Sigmoid colon (tissue), 6 donors: ENCODE measurements at regions not wholly inside any gene's neighbourhood (a gene's known extent, or its start where the extent isn't known, plus 50 kb on each side); places are given as distances from the start of the nearest gene placed in this dataset.

Experiments used
- DNase-seq: peaks from one replicate; pipeline ENCODE4 v3.0.0-alpha.2; 2019
- H3K27ac ChIP-seq, 4 donors: fragments of 200-600 bp; sonication (generic); one replicate each; pipeline ENCODE4 v1.5.1; 2016 to 2019; ENCODE audit warnings: mild to moderate bottlenecking in 1 of 4
- H3K27me3 ChIP-seq, 3 donors: fragments of 200-600 bp; sonication (generic); one replicate each; pipeline ENCODE4 v1.5.1; 2019; ENCODE audit warnings: mild to moderate bottlenecking in 1 of 3
- H3K36me3 ChIP-seq, 4 donors: fragments of 200-600 bp; sonication (generic); one replicate each; pipeline ENCODE4 v1.5.1; 2016 to 2019
- H3K4me1 ChIP-seq, 4 donors: fragments of 200-600 bp; sonication (generic); one replicate each; pipeline ENCODE4 v1.5.1; 2017 to 2019
- H3K4me3 ChIP-seq, 4 donors: fragments of 200-600 bp; sonication (generic); one replicate each; pipeline ENCODE4 v1.5.1; 2017 to 2019; ENCODE audit warnings: mild to moderate bottlenecking in 2 of 4, moderate library complexity in 1 of 4
- H3K9me3 ChIP-seq, 4 donors: fragments of 200-600 bp in 3 of 4; sonication (generic) in 3 of 4; one replicate each; pipeline versions ENCODE4 v1.5.1 to v1.6.1; 2013 to 2019
- EP300 ChIP-seq, 4 donors: sonication (generic); formaldehyde crosslinking; IDR thresholded peaks; one replicate each; pipeline ENCODE4 v1.6.1; 2017; ENCODE audit warnings: antibody characterized with exemption in 4 of 4
- POLR2A ChIP-seq, 2 donors: fragments of 450-650 bp; IDR thresholded peaks; one replicate each; pipeline ENCODE4 v1.6.1; 2016; ENCODE audit warnings: antibody characterized with exemption in 2 of 2, mild to moderate bottlenecking in 2 of 2, moderate library complexity in 2 of 2
- POLR2AphosphoS5 ChIP-seq, 4 donors: sonication (generic); formaldehyde crosslinking; IDR thresholded peaks; one replicate each; pipeline ENCODE4 v1.6.1; 2017; ENCODE audit warnings: antibody characterized with exemption in 4 of 4
- WGBS, 2 donors: extraction: QIAGEN DNeasy Blood & Tissue Kit; methylation state at CpG; one replicate each; pipeline ENCODE4 v1.1.7; 2013; 5-methylcytosine and 5-hydroxymethylcytosine counted together
- intact Hi-C: fragments of 100-400 bp; cut with DNase I; formaldehyde crosslinking; loops from one replicate; pipeline ENCODE4 v1.15.1; 2023
- TF ChIP-seq, protein P1 (sequence below), 4 experiments: fragments of 450-650 bp in 3 of 4; fragments of 200-600 bp in 1 of 4; IDR thresholded peaks; one replicate each; pipeline ENCODE4 v1.5.1; 2016 to 2019; ENCODE audit warnings: antibody characterized with exemption in 4 of 4, mild to moderate bottlenecking in 3 of 4, moderate library complexity in 2 of 4
- donor health status: healthy with polysubstance abuse.
- donor health status: healthy.

DNA sequence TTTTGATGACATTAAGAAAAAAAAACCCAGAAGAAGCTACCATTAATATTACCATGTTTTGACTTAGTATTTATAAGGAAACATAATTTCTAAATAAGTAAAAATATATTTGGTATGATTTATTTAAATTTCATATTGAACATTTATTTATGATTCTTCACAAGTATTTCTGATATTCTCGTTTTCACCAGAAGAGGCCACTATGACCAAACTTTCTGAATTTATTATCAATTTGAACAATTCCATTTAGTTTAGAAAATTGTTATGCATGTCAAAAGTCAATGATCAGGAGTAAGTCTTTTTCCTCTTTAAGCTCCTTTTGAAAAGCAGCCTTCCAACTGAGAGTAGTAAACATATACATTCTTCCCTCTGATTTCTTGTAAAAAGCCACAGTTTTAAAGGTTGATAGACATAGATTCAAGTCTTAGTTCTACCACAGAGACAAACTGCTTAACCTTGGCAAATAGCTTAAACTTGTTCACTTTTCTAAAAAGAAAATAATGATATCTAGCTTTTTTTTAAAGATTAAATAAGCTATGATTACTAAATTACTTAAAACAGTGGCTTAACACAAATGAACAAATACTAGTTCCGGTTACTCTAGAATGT is 329.9 kb downstream of the TRIB2 start:
- TF ChIP-seq, protein P1, sequence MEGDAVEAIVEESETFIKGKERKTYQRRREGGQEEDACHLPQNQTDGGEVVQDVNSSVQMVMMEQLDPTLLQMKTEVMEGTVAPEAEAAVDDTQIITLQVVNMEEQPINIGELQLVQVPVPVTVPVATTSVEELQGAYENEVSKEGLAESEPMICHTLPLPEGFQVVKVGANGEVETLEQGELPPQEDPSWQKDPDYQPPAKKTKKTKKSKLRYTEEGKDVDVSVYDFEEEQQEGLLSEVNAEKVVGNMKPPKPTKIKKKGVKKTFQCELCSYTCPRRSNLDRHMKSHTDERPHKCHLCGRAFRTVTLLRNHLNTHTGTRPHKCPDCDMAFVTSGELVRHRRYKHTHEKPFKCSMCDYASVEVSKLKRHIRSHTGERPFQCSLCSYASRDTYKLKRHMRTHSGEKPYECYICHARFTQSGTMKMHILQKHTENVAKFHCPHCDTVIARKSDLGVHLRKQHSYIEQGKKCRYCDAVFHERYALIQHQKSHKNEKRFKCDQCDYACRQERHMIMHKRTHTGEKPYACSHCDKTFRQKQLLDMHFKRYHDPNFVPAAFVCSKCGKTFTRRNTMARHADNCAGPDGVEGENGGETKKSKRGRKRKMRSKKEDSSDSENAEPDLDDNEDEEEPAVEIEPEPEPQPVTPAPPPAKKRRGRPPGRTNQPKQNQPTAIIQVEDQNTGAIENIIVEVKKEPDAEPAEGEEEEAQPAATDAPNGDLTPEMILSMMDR (IDR thresholded peaks at IDR 0.05), result no peak
- no peak for TF ChIP-seq POLR2A (IDR thresholded peaks at IDR 0.05)
- no peak for TF ChIP-seq EP300 (IDR thresholded peaks at IDR 0.05)
- TF ChIP-seq POLR2AphosphoS5 (IDR thresholded peaks at IDR 0.05), result no peak
- 44 to 52% methylated on average over 2 of the region's 2 CpGs for WGBS, 2 donors
- Histone ChIP-seq H3K27ac (no peak overlapping the region), H3K27me3 (no peaks in the 10 kb centered on the region), H3K9me3 (no peaks in the 10 kb centered on the region), H3K36me3 (no peaks in the 10 kb centered on the region), H3K4me1 (no peaks in the 10 kb centered on the region), H3K4me3 (no peak overlapping the region)
- intact Hi-C loops, result no loop called here
- no peak for DNase-seq

DNA sequence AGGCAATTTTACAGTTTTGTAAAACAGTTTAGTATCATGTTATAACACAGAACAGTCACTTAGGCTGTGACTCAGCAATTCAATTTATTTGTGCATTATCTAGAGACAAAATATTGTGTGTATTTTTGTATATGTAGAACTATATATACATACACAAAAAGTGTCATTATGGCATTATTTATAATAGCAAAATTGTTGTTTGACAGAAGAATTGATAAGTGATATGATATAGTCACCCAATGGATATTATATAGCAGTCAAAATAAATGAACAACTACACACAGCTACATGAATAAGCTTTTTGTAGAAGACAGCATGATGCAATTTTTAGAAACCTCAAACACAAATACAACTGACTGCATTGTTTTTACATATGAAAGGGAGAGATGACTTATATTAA is 334.0 kb downstream of the TRIB2 start:
- H3K27me3 ChIP-seq, result no peaks in the 10 kb centered on the region
- H3K9me3 ChIP-seq, result no peaks in the 10 kb centered on the region
- no peak overlapping the region for H3K4me3 ChIP-seq
- no peaks in the 10 kb centered on the region for H3K4me1 ChIP-seq
- no peak overlapping the region for H3K27ac ChIP-seq
- intact Hi-C loops, result no loop called here
- DNase-seq, result no peak
- no peaks in the 10 kb centered on the region for H3K36me3 ChIP-seq
- no peak for TF ChIP-seq POLR2AphosphoS5 (IDR thresholded peaks at IDR 0.05)
- no peak for TF ChIP-seq EP300 (IDR thresholded peaks at IDR 0.05)
- TF ChIP-seq, protein P1 (IDR thresholded peaks at IDR 0.05), result no peak
- no peak for TF ChIP-seq POLR2A (IDR thresholded peaks at IDR 0.05)

DNA sequence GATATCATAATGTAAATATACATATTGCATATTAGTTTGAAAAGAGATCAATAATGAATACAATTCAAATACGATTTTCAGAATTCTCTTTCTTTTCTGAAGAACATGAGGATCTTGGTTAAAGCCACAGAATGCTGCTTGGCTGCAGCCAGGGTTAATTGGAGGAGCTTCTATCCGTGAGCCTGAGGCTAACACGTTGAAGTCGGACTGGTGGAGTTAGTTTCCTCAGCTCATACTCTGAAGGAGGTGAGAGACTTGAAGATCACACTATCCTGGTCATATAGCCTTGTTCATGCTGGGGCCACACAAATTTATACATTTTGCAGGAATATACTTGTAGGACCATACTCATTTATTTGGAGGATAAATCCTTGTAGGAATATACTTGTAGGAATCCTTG is 335.8 kb downstream of the TRIB2 start:
- 35 to 64% methylated on average over 4 of the region's 4 CpGs for whole genome bisulfite sequencing, 2 donors
- DNase-seq, result no peak
- Histone ChIP-seq H3K4me1 (no peaks in the 10 kb centered on the region), H3K27me3 (no peaks in the 10 kb centered on the region), H3K4me3 (no peak overlapping the region), H3K27ac (no peak overlapping the region), H3K36me3 (no peaks in the 10 kb centered on the region), H3K9me3 (no peaks in the 10 kb centered on the region)
- TF ChIP-seq EP300 (IDR thresholded peaks at IDR 0.05), result no peak
- intact Hi-C loops, result no loop called here

DNA sequence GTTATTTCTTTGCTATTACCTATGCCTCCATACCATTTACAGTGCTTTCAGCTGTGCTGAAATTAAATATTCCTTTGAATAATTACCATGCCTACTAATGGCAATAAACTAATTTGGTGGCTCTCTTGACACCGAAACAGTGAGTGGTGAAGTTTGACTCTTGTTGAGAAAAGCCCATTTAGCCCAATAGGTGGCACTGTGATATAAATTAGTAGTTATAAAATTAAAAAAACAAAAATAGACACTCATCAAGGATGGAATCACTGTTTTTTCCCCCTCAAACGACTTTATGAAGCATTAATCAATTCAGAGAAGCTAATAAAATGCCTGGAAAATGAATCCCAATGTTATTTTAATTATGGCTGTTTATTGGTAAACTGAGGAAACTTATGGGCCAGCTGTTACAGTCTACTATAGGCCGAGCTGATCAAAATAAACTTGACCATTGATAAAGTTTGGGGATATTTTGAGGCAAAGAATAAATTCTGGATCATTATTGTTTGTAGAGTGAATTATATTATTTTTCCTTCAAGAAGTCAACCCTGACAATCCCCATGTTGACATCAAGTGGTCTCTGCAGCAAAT is 339.6 kb downstream of the TRIB2 start:
- TF ChIP-seq, protein P1 (IDR thresholded peaks at IDR 0.05), result peak in 2 of 4 experiments; percentile 5 to 29
- TF ChIP-seq POLR2AphosphoS5 (IDR thresholded peaks at IDR 0.05), result no peak
- Histone ChIP-seq H3K4me3 (no peak overlapping the region), H3K9me3 (no peaks in the 10 kb centered on the region), H3K27me3 (no peaks in the 10 kb centered on the region), H3K36me3 (no peaks in the 10 kb centered on the region), H3K27ac (no peak overlapping the region), H3K4me1 (no peaks in the 10 kb centered on the region)
- DNase-seq, result no peak
- WGBS, 2 donors, result 18 to 42% methylated on average over 3 of the region's 3 CpGs
- intact Hi-C loops, result no loop called here

DNA sequence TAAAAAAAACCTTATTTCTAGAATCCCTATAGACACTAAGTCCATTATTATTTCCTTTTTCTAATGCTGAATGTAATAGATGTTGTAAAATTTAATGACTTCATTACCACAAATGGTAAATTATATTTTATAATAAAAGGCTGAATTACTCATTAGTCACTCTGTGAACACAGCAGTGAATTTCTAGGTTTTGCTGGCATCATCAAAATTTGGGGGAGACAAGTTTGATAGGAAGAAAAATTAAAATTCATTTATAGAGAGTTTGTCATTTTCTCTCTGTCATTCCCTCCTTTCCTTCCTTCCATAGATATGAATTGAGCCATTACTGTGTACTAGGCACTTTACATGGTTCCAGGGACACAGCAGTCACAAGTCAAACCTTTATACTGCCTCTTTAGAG is 340.9 kb downstream of the TRIB2 start:
- H3K27me3 ChIP-seq, result no peaks in the 10 kb centered on the region
- intact Hi-C loops, result no loop called here
- H3K27ac ChIP-seq, result no peak overlapping the region

More for the DNA sequence above, 340.9 kb downstream of the TRIB2 start:
- Histone ChIP-seq H3K4me3 (no peak overlapping the region), H3K4me1 (no peaks in the 10 kb centered on the region), H3K36me3 (no peaks in the 10 kb centered on the region), H3K9me3 (no peaks in the 10 kb centered on the region)
- TF ChIP-seq EP300 (IDR thresholded peaks at IDR 0.05) (no peak), POLR2A (IDR thresholded peaks at IDR 0.05) (no peak), POLR2AphosphoS5 (IDR thresholded peaks at IDR 0.05) (no peak)
- TF ChIP-seq, protein P1 (IDR thresholded peaks at IDR 0.05), result no peak
- DNase-seq, result no peak
